Fibroblast of mammary gland (primary cell): ENCODE measurements at regions not wholly inside any gene's neighbourhood (a gene's known extent, or its start where the extent isn't known, plus 50 kb on each side); places are given as distances from the start of the nearest gene placed in this dataset.
A peak's percentile ranks its signal among the peaks of the same experiment; 100 is the strongest.

Source experiments
- DNase-seq: peaks from one replicate; pipeline ENCODE4 v3.0.0-alpha.2; 2010; ENCODE audit warnings: low read depth
- H3K4me3 ChIP-seq: 2 replicates; pipeline ENCODE4 v1.5.1; 2011; ENCODE audit warnings: low read depth, mild to moderate bottlenecking, low read length, moderate library complexity; ENCODE audit not compliant: control insufficient read depth
- TF ChIP-seq, protein P1 (sequence below): conservative IDR thresholded peaks from 2 replicates; pipeline ENCODE4 v1.5.1; 2011; ENCODE audit warnings: low read depth, low read length, inconsistent platforms; ENCODE audit not compliant: control insufficient read depth, insufficient read depth

DNA sequence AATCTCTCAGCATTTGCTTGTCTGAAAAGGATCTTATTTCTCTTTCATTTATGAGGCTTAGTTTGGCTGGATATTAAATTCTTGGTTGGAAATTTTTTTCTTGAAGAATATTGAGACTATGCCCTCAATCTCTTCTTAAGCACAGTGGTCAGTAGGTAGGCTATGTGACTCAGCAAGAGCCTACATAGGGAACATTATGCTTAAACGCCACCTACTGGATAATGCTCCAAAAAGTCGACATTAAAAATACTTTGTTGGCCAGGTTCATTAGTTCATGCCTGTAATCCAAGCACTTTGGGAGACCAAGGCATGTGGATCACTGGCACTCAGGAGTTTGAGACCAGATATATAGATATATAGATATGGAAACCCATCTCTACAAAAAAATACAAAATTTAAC, 678.0 kb upstream of the USP24 start:
- no peak overlapping the region for H3K4me3 ChIP-seq
- peak; percentile 78 for DNase-seq
- TF ChIP-seq, protein P1, sequence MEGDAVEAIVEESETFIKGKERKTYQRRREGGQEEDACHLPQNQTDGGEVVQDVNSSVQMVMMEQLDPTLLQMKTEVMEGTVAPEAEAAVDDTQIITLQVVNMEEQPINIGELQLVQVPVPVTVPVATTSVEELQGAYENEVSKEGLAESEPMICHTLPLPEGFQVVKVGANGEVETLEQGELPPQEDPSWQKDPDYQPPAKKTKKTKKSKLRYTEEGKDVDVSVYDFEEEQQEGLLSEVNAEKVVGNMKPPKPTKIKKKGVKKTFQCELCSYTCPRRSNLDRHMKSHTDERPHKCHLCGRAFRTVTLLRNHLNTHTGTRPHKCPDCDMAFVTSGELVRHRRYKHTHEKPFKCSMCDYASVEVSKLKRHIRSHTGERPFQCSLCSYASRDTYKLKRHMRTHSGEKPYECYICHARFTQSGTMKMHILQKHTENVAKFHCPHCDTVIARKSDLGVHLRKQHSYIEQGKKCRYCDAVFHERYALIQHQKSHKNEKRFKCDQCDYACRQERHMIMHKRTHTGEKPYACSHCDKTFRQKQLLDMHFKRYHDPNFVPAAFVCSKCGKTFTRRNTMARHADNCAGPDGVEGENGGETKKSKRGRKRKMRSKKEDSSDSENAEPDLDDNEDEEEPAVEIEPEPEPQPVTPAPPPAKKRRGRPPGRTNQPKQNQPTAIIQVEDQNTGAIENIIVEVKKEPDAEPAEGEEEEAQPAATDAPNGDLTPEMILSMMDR = peak; percentile 45

DNA sequence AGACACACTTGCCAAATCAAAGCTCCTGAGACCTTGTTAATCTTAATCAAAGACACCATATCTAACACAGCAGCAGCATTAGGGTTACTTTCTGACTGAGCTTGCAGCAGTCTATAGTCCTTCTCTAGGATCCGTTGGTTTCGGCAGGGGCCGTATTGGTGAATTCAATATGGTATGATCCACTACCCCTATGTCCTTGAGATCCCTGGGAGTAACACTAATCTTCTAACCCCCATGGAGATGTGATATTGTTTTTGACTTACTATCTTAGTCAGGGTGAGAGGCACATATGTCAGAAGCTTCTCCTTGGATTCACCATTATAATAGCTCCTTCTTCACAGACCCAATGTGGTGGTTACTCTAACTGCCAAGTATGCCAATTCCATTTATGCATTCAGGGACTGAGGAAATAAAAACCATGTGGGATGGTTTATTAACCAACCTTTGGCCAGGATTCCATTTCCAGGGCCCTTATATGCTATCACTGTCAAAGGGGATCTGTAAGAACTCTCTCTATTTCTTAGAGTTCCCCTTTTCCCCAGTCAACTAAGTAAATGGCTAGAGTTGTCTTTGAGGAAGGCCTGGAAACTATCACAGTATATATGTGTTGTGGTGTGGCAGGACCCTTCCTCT, 673.6 kb upstream of the USP24 start:
- no peak overlapping the region for H3K4me3 ChIP-seq
- DNase-seq = no peak
- TF ChIP-seq, protein P1 = no peak

DNA sequence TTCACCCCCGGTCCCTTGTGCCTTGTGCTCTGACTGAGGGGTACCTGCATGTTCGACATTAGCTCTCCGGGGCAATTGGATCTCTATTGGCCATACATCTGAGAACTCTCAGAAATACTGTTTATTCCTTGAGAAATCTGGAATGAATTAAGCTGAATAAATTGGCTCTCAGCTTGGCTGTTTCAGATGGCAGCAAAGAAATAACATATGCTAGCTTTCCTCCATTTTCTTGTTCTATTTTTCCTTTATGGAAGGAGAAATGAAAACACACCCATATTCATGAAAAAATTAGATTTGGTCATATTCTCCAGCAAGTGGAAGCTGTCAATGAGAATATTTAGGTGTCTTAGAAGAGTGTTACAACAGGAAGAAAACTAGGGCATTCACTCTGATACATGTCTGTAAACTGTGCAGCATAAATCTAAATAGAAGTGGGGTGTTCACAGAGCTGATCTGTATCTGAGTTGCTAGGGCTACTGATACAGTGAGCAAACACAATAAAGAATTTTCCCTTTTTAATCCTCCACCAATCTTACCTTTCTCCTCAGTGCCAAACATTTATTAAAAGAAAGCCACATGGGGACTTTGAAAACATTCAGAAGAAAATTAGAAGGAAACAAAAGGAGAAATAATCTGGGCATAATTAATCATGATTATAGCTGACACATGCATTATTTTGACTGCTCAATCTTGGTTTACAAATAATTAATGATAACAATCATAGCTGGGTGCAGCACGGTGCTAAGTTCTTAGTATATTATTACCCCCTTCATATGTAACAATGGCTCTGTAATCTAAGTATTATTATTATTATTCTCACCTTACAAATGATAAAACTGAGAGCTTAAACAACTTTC, 671.9 kb upstream of the USP24 start:
- DNase-seq = no peak
- TF ChIP-seq, protein P1 = no peak
- H3K4me3 ChIP-seq = no peak overlapping the region

DNA sequence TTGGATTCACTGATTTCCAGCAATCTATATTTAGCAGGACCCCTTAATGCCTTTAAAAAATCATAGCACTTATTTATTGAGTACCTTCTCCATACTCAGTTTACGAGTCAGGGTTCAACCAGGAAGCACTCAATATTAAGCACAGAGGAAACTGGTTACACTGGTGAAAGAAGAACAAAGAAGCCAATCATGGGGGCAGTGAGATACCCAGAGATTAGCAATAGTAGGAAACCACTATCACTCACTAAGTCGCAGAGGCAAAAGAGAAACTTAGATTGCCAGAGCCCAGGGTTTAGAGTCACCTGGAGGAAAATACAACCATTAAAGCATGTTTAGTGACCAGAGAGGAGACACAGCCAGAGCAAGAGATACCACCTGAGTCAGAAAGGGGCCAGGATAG, 670.5 kb upstream of the USP24 start:
- no peak overlapping the region for H3K4me3 ChIP-seq
- no peak for DNase-seq
- TF ChIP-seq, protein P1 = no peak

DNA sequence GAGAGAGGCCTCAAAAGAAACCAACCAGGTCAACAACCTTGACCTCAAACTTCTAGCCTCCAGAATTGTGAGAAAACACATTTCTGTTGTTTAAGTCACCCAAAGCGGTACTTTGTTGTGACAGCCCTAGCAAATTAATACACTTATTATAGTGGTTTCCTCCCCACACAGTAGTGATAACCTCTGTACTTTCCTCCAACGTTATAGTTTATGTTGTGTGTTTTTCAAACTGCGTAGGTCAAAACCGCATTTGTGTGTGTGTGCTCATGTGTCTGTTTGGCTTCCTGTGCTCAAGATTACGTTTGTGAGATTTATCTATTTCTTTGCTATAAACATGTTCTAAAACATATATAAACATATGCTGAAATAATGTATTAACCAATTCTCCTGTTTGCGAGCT, 667.8 kb upstream of the USP24 start:
- TF ChIP-seq, protein P1 = no peak
- no peak overlapping the region for H3K4me3 ChIP-seq
- DNase-seq = no peak

DNA sequence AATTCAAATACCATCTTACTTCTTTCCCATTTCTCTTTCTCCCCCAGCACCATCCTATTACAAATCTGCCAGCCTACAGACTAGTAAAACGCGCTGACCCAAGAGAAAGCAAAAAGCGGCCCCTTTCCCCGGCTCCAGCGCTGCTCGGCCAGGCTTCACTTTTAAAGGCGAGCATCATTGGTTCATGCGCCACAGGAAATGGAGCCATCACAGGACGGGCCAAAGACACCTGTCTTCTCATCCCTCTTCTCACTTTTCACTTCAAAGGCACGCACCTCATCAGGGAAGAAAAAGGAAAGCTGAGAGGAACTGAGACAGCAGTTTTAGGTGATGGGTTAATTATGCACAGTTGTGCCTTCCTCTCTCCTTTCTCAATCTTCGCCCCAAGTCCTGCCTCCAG, 664.2 kb upstream of the USP24 start:
- no peak for DNase-seq
- TF ChIP-seq, protein P1 = no peak
- H3K4me3 ChIP-seq = no peak overlapping the region
